Endothelial cell of umbilical vein (primary cell): ENCODE measurements at regions not wholly inside any gene's neighbourhood (a gene's known extent, or its start where the extent isn't known, plus 50 kb on each side); places are given as distances from the start of the nearest gene placed in this dataset.

Source experiments
- BruUV-seq: library from RNA; stranded (reverse); fragments of 400-500 nt; replicated peaks from 2 replicates; lab custom pipeline; 2021; lab: Mats Ljungman, UMichigan
- CTCF ChIA-PET: fragments of 300-600, 350-600 bp; sonication (Branson Sonifier 250); formaldehyde crosslinking; loops from one replicate; lab custom pipeline; 2021; ENCODE audit warnings: antibody characterized with exemption, inconsistent platforms; lab: Charles Lee
- POLR2A ChIA-PET: fragments of 300-600, 350-600 bp; sonication (Branson Sonifier 250); formaldehyde crosslinking; loops from one replicate; lab custom pipeline; 2021; ENCODE audit warnings: antibody characterized with exemption, inconsistent platforms; lab: Charles Lee
- DNase-seq: peaks from one replicate; pipeline ENCODE4 v3.0.0-alpha.2; 2011; ENCODE audit warnings: low read depth, low spot score
- FAIRE-seq: peaks from 2 replicates; lab custom pipeline; 2011; peaks lifted over from hg19 to GRCh38; lab: Jason Lieb, UNC
- H2AFZ ChIP-seq: 2 replicates; pipeline ENCODE4 v1.6.0; 2012; ENCODE audit warnings: low read depth, low read length, control low read depth, inconsistent platforms
- H3K27ac ChIP-seq: 2 replicates; pipeline ENCODE4 v1.5.1; 2011; ENCODE audit warnings: low read depth, mild to moderate bottlenecking, control low read depth, low read length, moderate library complexity; ENCODE audit not compliant: insufficient read depth
- H3K27me3 ChIP-seq, 2 experiments: 2 replicates each; pipeline versions ENCODE4 v1.6.0 to v1.6.1; 2011; ENCODE audit warnings: low read length in 2 of 2, mixed read lengths in 1 of 2; ENCODE audit not compliant: control insufficient read depth in 2 of 2, insufficient read depth in 2 of 2
- H3K36me3 ChIP-seq, 2 experiments: 2 replicates in 1 of 2; 3 replicates in 1 of 2; pipeline ENCODE4 v1.5.1; 2011; ENCODE audit warnings: low read length in 2 of 2, mild to moderate bottlenecking in 1 of 2, moderate library complexity in 1 of 2; ENCODE audit not compliant: control insufficient read depth in 2 of 2, insufficient read depth in 2 of 2; ENCODE audit errors: extremely low read depth in 1 of 2
- H3K4me1 ChIP-seq: 3 replicates; pipeline ENCODE4 v1.5.1; 2011; ENCODE audit warnings: mild to moderate bottlenecking, low read length; ENCODE audit not compliant: control insufficient read depth, insufficient read depth; ENCODE audit errors: extremely low read depth
- H3K4me2 ChIP-seq: 2 replicates; pipeline ENCODE4 v1.6.1; 2011; ENCODE audit warnings: low read length, control low read depth, mixed read lengths; ENCODE audit not compliant: insufficient read depth
- H3K4me3 ChIP-seq, 3 experiments: fragments of 200-600 bp in 1 of 3; sonication (generic), shearing (Covaris generic) in 1 of 3; replicated peaks in 1 of 3; 2 replicates each; pipeline ENCODE4 v1.5.1; 2011 to 2016; ENCODE audit warnings: control low read depth in 3 of 3, low read length in 3 of 3, mild to moderate bottlenecking in 2 of 3, inconsistent platforms in 1 of 3, low read depth in 1 of 3, moderate library complexity in 1 of 3; ENCODE audit not compliant: insufficient read depth in 1 of 3
- H3K79me2 ChIP-seq: 2 replicates; pipeline ENCODE4 v1.6.0; 2012; ENCODE audit warnings: low read length, inconsistent platforms; ENCODE audit not compliant: control insufficient read depth, insufficient read depth
- H3K9ac ChIP-seq: replicated peaks from 2 replicates; pipeline ENCODE3; 2011; ENCODE audit warnings: low read length, control low read depth; ENCODE audit not compliant: insufficient read depth; ENCODE audit errors: extremely low read depth
- H3K9me1 ChIP-seq: replicated peaks from 3 replicates; pipeline ENCODE4 v1.6.0; 2011; ENCODE audit warnings: mild to moderate bottlenecking, low read length; ENCODE audit not compliant: control insufficient read depth, insufficient read depth; ENCODE audit errors: extremely low read depth
- H3K9me3 ChIP-seq: replicated peaks from 2 replicates; pipeline ENCODE4 v1.5.1; 2012; ENCODE audit warnings: low read length, inconsistent platforms; ENCODE audit not compliant: control insufficient read depth, insufficient read depth
- H4K20me1 ChIP-seq: replicated peaks from 2 replicates; pipeline ENCODE3; 2011; ENCODE audit warnings: mild to moderate bottlenecking, low read length; ENCODE audit not compliant: control insufficient read depth, insufficient read depth; ENCODE audit errors: extremely low read depth
- EZH2 ChIP-seq: IDR thresholded peaks from 2 replicates; pipeline ENCODE4 v1.6.1; 2012; ENCODE audit warnings: borderline replicate concordance, low read depth, mild to moderate bottlenecking, moderate library complexity, low read length, inconsistent platforms; ENCODE audit not compliant: severe bottlenecking
- FOS ChIP-seq: IDR thresholded peaks from 2 replicates; pipeline ENCODE4 v1.6.1; 2011; ENCODE audit warnings: mild to moderate bottlenecking, low read length, moderate library complexity, borderline replicate concordance; ENCODE audit not compliant: insufficient read depth
- GATA2 ChIP-seq: IDR thresholded peaks from 2 replicates; pipeline ENCODE4 v1.7.0; 2011; ENCODE audit warnings: low read depth, mild to moderate bottlenecking, moderate library complexity, mixed read lengths, low read length; ENCODE audit not compliant: insufficient read length, insufficient read depth
- JUN ChIP-seq: IDR thresholded peaks from 2 replicates; pipeline ENCODE4 v1.6.1; 2011; ENCODE audit warnings: borderline replicate concordance, low read depth; ENCODE audit not compliant: insufficient read length, insufficient read depth
- MYC ChIP-seq: IDR thresholded peaks from one replicate; pipeline ENCODE4 v1.6.1; 2011; ENCODE audit warnings: mild to moderate bottlenecking, low read depth, low read length
- POLR2A ChIP-seq: IDR thresholded peaks from 2 replicates; pipeline ENCODE4 v1.6.1; 2012; ENCODE audit warnings: low read depth, mild to moderate bottlenecking, control low read depth, low read length
- dilution Hi-C: fragments of 300-500 bp; cut with MboI; formaldehyde crosslinking; loops from one replicate; pipeline ENCODE4 v1.15.0; 2019; ENCODE audit warnings: low sequenced_read_pairs; ENCODE audit not compliant: extremely low pct_ligation_motif_present
- intact Hi-C: fragments of 100-400 bp; cut with micrococcal nuclease; formaldehyde crosslinking; loops from one replicate; pipeline ENCODE4 v1.10.0; 2022
- TF ChIP-seq, protein P1 (sequence below): IDR thresholded peaks from 2 replicates; pipeline ENCODE4 v1.6.1; 2011; ENCODE audit not compliant: insufficient read depth, insufficient read length
- TF ChIP-seq, protein P2 (sequence below), 2 donors: IDR thresholded peaks; 1 replicate in 1 of 2; 2 replicates in 1 of 2; pipeline ENCODE4 v1.5.1; 2011; ENCODE audit warnings: low read length in 2 of 2, mild to moderate bottlenecking in 2 of 2, moderate library complexity in 2 of 2, control low read depth in 1 of 2, inconsistent platforms in 1 of 2, low read depth in 1 of 2; ENCODE audit not compliant: insufficient read depth in 1 of 2; ENCODE audit errors: extremely low read depth in 1 of 2

DNA sequence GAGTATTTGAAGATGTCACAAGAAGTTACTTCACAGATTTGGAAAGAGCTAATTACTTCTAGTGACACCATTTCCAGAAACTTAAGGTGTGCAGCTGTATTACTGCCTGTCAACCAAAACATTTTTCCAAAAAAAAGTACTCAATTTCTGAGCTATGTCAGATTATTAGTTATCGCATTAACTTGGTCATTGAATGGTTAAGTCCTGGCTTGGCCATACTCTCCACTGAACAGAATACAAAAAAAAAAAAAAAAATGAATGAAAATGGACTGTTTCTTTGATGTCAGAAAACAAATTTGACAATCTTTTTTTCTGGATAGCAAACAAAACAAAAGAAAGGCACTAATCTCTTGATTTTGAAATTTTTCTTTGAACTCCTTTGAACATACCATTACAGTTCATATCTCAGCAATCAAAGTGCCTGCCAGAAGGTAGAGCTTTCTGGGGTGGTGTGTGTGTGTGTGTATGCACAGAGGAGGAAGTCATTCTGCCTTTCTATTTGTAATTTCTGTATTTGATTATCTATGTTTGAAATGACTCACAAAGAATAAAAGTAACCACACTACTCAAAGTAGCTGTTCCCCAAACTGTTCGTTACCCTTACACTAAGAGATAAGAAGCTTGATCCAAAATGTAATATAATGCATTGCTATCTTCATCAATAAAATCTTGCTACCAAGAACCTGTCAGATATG lies 210.8 kb upstream of the FUT9 start:
- CTCF ChIA-PET, result no interaction called here
- POLR2A ChIA-PET, result no interaction called here

More for the DNA sequence above, 210.8 kb upstream of the FUT9 start:
- Histone ChIP-seq H3K79me2 (no peaks in the 10 kb centered on the region), H3K36me3 (no peaks in the 10 kb centered on the region), H3K9ac (no peak overlapping the region), H3K27me3 (no peaks in the 10 kb centered on the region), H3K4me2 (no peak overlapping the region), H3K9me3 (no peaks in the 10 kb centered on the region), H3K9me1 (no peaks in the 10 kb centered on the region), H3K27ac (no peak overlapping the region), H3K4me3 (no peak overlapping the region), H2AFZ (no peak overlapping the region), H4K20me1 (no peaks in the 10 kb centered on the region), H3K4me1 (no peaks in the 10 kb centered on the region)
- DNase-seq (no peak), FAIRE-seq (no peak)
- TF ChIP-seq JUN (no peak), GATA2 (no peak), MYC (no peak), POLR2A (no peak), FOS (no peak), EZH2 (no peak)
- TF ChIP-seq, protein P1, sequence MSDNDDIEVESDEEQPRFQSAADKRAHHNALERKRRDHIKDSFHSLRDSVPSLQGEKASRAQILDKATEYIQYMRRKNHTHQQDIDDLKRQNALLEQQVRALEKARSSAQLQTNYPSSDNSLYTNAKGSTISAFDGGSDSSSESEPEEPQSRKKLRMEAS, result no peak
- TF ChIP-seq, protein P2, sequence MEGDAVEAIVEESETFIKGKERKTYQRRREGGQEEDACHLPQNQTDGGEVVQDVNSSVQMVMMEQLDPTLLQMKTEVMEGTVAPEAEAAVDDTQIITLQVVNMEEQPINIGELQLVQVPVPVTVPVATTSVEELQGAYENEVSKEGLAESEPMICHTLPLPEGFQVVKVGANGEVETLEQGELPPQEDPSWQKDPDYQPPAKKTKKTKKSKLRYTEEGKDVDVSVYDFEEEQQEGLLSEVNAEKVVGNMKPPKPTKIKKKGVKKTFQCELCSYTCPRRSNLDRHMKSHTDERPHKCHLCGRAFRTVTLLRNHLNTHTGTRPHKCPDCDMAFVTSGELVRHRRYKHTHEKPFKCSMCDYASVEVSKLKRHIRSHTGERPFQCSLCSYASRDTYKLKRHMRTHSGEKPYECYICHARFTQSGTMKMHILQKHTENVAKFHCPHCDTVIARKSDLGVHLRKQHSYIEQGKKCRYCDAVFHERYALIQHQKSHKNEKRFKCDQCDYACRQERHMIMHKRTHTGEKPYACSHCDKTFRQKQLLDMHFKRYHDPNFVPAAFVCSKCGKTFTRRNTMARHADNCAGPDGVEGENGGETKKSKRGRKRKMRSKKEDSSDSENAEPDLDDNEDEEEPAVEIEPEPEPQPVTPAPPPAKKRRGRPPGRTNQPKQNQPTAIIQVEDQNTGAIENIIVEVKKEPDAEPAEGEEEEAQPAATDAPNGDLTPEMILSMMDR (IDR thresholded peaks at IDR 0.05; ENCODE audit: extremely low read depth in 1 of 2, insufficient read depth in 1 of 2, low read depth in 1 of 2, low read length in 2 of 2), result no peak
- dilution Hi-C loops, result no loop called here
- BruUV-seq, result no TSS peak
- intact Hi-C loops, result no loop called here
